ENCODE measurements at regions not wholly inside any gene's neighbourhood (a gene's known extent, or its start where the extent isn't known, plus 50 kb on each side); places are given as distances from the start of the nearest gene placed in this dataset.

DNA sequence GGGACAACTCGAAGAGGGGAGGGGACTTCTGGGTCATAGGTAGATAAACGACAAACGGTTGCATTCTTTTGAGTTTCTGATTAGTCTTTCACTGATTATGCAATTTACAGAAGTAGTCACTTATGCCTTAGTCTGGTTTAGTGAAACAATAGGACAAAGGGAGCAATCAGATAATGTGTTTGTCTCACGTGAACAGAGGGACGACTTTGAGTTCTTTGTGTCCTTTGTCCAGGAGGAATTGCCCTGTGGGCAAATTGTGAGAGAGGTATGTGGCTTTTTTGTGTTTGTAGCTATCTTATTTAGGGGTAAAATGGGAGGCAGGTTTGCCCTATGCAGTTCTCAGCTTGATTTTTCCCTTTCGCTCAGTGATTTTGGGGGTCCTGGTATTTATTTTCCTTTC is 362.9 kb upstream of the PCDH20 start:
- DNase-seq: no peak

DNA sequence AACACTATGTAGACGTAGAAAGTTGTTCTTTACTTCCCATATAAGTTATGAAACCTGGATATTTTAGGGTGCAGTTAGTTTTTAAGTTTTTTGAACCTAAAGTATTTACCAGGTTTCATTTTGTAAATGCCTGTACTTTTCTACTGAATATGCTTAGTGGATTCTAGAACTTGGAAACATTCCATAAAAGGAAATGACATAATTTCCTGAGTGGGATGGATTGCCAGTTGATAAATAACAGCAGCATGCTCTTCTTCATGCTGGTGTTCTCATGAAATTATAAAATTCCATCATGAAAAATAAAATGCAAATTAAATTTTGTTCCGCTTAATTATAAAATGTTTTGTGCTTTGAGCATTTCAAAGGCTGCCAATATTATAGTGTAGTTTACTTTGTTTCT is 362.2 kb upstream of the PCDH20 start:
- DNase-seq: peak; percentile 36

DNA sequence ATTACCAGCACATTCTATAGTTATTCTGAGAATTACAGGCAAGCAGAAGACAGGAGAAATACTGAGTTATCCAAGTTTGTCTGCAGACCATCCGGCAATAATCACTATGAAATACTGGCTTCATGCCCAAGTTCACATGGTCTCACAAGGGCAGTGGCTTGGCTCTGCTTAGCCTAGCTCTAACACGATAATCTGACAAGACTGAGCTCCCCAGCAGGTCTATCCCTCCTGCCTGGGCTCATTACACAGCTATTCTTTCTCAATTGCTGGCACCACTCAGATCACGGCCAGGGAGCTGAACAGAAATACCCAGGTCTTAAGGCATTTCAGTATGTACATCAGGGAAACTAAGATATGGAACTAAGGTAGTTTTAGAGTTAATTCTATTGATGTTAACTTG is 361.6 kb upstream of the PCDH20 start:
- peak; percentile 31 for DNase-seq

DNA sequence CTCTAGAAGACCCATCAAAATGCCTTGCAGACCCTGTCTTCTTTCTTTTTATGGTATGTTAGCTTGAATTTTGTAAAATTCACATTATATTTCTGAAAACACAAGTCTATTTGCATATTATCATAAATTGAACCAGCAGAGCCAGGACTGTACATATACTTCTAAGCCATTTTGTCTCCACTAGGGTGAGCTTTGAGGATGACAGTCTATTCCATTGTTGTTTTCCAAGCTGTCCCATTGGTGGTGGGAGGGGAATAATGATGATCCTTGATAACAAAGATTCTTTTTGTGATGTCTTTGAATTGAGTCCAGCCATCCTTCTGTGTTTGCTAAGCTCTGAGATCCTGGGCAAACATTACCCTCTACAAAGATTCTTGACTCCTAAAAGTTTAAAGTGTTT is 359.3 kb upstream of the PCDH20 start:
- no peak for DNase-seq

DNA sequence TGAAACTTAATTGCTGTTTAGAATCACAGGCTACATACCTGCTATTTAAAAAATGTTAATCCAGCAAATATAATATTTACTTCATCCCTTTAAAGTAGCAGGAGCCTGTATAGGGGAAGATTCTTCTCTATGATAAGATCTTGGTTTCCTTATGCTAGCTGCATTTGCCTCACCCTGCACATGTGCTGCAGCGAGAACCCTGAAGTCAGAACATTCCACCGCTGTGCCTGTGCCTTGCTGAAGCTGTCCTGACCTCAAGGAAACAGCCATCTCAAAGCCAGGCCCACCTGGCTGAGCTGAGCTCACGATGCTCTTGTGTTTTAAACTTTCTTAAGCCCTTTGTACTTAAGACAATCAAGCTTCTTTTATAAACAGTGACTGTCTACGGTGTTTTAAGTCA is 355.0 kb upstream of the PCDH20 start:
- no peak for DNase-seq

DNA sequence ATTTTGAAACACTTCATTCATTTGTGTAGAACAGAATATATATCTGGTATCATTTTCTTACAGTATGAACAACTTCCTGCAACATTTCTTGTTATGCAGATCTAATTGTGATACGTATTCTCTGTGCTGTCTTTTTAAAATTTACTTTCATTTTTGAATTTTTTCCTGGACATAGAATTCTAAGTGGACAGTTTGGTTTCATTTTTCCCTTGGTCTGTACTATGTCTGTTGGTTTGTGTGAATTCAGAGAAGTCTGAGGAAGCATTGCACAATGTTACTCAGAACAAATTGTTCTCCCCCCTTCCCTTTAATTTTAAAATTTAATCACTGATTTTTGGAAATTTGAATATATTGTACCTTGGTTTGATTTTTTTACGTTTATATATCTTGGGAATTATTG is 352.5 kb upstream of the PCDH20 start:
- DNase-seq: no peak

DNA sequence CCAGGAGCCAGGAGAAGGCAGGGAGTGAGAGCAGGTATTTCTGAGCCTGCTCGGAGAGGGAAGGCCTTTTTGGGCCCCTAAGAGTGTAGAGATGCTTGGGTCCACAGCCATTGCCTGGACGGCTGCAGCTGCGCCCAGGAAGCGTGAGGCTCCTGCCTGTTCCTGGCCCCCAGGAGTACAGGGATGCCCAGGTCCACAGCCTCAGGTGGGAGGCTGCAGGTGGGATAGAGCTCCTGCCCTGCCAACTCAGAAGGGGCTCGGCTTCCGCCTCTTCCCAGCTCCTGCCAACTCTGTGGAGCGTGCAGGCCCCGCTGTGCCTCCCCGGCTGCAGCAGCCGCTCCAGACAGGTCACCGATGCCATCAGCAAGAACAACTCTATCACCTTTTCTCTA is 351.0 kb upstream of the PCDH20 start:
- no peak for DNase-seq

DNA sequence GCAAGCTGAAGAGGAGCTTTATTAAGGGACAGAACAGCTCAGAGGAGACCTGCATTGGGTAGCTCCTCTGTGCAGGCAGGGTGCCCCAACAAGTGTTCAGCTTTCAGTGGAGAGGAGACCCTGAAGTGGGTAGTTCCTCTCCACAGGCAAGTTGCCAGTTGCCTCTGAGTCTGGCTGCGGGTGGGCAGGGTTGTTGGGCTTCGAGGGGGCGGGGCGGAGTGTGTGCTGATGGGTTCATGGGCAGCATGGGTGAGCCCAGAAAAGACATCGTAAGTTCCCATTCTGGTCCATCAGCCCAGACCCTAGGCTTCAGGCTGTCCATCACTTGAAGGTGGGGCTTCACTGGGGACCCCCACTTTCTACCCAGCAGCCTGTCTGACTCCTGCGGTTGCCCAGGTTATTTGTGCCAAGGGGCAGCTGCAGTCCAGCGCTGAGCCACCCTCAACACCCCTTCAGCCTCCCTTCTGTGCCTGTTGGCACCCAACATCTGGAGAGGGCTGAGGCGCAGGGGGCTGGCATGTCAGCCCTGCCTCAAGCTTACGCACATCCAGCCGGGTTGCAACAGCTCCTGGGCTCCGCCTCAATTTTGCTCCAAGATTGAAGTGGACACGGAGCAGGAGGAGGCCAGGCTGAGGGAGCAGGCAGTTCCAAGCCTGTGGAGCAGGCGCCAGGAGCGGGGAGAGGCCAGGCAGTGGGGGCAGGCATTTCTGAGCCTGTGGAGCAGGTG is 350.5 kb upstream of the PCDH20 start:
- no peak for DNase-seq

DNA sequence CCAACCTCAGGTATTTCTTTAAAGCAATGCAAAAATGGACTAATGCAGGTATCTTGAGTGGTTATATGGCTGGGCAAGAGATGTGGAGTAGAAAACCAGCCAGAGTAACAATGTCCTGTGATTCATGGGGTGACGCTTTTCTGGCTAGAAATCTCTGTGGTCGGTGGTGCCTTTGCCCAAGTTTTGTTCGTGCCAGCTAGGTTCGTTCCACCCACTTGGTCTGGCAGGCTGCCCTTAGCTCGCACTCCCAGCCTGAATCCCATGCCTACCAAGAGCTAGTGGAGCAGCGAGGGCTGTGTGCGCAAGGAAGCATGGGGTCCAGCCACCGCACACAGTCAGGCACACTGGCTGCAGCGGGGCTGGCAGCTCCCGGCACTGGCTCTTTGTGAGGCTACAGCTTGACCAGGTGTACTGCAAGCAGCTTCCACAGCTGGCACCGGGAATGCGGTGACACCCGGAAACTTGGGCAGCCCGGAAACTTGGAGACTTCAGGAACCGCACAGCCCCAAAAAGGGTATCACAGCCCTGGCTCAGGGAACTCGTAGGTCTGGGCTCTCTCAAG is 349.6 kb upstream of the PCDH20 start:
- no peak for DNase-seq

DNA sequence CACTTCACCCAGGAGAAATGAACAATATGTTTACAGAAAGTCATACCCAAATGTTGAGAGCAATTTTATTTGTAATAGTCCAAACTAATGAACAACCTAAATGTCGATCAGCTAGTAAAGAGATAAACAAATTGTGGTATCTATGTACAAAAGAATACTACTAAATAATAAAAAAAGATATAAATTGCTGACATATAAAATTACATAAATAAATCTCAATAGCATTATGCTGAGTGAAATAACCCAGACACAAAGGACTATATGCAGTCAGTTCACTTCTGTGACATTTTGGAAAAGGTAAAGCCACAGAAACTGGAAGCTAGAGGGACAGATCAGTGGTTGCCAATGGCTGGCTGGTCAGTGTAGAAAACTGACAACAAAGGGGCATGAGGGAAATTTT is 346.0 kb upstream of the PCDH20 start:
- DNase-seq: no peak

DNA sequence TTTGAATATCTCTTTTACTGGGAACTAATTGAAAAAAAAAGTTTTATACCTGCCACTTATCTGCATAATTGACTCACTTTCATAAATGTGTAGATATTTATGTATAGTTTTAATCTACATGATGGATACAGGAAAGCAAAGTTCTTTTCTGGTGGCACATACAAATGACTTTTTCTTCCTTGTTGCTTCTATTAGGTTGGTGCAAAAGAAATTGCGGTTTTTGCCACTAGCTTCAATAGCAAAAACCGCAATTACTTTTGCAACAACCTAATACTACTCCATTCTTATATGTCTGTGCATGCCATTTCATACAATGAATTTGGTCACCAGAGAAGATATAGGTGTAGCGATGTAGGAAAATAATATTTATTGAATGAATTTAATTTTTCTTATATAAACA is 344.5 kb upstream of the PCDH20 start:
- no peak for DNase-seq

DNA sequence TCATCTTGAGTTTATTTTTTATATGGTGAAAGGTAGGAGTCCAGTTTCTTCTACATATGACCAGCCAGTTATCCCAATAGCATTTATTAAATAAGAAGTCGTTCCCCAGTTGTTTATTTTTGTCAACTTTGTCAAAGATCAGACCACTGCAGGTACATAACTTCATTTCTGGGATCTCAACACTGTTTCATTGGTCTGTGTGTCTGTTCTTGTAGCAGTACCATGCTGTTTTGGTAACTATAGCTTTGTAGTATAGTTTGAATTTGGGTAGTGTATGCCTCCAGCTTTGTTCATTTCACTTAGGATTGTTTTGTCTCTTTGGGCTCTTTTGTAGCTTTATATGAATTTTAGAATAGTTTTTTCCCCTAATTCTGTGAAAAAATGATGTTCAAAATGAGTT is 340.4 kb upstream of the PCDH20 start:
- DNase-seq: no peak

DNA sequence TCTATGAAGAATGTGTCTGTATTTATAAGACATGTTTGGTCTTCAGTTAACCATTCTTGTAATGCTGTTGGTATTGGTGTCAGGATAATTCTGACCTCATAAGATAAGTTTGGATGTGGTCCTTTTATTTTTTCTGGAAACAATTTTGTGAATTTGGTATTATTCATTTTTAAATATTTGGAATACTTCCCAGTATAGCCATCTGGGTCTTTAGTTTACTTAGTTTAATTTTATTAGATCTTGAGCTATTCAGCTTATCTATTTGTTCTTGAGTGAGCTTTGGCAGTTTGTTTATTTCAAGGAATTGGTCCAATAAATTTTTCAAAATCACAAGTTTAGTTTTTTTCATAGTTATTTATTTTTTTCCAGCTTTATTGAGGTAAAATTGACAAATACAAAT is 335.4 kb upstream of the PCDH20 start:
- no peak for DNase-seq

DNA sequence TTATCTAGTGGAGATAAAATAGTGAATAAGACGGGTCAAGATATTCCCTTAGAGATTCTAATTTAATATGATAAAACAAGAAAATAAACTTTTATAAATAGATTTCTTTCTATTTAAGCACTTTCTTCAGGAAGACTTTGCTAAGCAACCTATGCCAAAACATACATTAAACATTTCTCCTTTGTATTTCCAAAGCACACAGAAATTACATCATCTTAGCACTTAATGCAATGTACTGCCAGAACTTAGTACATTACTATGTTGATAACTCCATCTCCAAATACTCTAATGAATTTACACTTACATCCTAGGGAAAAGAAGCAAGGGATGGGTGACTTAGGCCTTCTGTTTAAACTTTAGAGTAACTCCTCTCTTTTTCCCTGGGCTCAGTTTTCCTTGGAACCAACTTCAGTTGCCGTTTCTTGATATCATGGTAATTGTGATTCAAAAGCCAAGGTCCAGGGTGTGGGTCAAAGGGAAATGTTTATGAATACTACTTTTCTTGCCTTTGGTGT is 322.6 kb upstream of the PCDH20 start:
- DNase-seq: no peak

DNA sequence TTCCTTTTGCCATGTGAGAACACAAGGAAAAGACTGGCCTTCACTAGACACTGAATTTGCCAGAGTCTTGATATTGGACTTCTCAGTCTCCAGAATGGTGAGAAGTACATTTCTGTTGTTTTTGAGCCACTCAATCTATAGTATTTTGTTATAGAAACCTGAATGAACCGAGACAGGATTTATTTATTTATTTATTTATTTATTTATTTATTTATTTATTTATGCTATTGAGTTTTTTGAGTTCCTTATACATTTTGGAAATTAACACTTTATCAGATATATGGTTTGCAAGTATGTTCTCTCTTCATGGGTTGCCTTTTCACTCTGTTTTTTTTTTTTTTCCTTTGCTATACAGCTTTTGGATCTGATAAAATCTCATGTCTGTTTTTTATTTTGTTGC is 319.0 kb upstream of the PCDH20 start:
- no peak for DNase-seq

DNA sequence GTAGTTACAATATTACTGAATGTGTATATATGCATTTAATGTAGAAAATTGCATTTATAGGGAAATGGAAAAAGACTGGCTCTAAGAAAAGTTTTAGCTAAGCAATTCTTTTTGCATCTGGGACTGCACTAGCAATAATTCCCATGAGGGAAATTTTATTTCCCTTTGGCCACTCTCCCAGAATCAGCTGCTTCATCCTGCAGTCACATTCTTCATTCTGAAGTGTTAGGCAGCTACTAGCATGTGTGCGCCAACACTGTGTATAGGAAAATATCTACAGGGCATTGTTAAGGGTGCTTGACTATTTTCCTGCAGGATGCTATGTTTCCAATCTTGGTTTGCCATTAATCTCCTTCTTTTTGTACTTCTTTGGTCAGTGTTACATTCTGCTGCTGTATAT is 312.8 kb upstream of the PCDH20 start:
- DNase-seq: peak; percentile 64

DNA sequence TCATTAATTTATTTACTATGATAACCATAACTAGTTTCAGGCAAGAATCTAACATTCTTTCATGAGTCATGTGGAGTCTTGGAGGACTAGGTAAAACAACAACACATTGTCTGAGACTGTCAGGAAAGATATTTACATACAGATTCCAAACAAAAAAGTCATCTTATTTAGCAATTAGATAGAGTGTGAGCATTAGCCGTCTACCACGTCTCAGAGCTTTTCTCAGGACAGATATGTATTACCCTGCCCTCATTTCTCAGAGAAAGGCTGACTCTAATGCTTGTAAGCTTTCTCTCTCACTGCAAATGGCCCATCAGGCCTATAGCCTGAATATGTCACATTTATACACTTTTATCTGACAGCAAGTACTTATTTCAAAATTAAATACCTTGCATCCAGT is 312.1 kb upstream of the PCDH20 start:
- DNase-seq: no peak

DNA sequence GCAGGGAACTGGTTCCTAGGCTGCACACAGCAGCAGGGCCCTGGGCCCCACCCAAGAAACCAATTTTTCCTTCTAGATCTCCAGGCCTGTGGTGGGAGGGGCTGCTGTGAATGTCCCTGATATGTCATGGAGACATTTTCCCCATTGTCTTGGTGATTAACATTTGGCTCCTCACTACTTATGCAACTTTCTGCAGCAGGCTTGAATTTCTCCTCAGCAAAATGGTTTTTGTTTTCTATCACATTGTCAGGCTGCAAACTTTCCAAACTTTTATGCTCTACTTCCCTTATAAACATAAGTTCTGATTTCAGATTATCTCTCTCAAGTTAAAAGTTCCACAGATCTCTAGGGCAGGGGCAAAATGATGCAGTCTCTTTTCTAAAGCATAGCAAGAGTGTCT is 310.2 kb upstream of the PCDH20 start:
- DNase-seq: no peak

DNA sequence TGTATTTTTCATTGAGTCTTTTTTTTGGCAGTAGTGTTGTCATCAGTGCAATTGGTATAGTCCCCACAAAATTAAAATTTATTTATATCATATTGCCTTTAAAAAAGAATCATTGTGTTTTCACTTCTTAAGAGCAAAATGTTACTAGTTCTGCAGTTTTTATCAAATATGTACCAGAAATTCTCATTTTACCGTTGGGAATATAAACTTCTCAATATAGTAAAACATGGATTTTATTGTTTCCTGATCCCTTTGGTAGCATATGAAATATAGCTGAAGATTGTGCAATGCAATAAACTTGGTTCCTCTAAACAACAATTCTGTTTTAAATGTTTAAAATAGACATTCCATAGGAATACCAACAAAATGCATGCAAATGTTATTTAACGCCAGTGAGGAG is 306.5 kb upstream of the PCDH20 start:
- no peak for DNase-seq

DNA sequence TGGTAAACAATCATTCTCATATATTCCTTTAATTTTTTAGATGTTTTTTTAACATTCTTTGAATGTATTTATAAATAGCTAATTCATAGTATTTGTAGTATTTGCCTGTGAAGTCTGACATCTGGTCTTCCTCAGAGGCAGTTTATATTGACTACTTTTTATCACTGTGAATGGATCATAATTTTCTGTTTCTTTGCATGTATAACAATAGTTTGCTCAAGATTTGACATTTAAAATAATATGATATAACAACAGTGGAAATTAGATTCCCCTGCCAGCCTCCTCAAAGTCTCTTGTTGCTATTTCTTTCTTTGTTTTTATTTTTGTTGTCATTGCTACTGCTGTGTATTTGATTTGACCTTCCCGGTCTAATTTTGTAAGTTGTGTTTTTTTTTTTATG is 297.0 kb upstream of the PCDH20 start:
- DNase-seq: no peak

DNA sequence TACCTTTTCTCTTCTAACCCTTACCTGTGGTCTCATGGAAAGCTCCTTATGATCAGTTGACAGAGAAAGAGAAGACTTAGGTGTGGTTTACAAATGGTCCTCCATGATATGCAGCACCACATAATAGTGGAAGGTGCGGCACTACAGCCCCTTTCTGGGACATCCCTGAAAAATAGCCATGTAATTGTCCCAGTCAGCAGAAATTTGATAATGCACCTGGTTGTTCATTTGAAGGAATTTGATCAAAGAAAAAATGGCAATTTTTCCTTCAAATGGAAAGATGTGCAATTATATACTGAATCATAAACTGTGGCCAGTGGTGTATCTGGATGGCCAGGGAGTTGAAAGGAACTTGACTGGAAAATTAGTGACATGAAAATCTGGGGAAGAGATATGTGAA is 293.6 kb upstream of the PCDH20 start:
- DNase-seq: no peak

DNA sequence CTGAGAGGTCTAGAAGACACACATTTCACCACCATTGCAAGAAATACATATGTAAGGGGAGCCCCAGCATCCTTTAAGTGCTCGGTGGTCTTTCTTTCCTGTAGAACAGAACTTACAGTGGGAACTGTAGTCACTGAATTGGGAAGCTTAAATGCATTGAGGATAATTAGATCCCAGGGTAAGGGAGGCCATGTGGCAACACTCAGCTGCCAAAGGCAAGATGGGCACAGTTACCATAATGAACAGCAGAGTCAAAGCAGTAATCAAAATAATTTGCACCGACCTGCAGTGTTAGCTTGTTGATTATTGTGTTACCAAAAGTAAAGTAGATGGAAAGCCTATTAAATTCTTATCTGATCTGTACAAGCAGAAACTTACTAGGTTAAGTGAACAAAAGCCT is 291.2 kb upstream of the PCDH20 start:
- DNase-seq: no peak

DNA sequence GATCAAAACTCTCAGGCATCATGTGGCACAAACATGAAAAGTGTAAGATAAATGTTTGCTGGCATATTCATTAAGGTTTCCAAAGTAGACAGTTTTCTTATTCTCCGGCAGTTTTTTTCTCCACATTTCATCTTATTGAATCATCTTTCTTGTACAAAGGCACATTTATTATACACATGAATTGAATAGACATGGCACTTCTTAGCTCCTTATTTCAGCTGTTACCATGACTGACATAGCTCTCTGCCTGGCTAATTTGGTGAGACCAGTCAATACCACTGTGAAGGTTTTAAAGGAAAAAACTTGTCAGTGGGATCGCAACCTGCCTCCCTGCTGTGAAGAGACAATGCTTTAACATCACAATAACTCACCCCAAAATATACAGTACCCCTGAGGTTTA is 285.0 kb upstream of the PCDH20 start:
- DNase-seq: no peak

DNA sequence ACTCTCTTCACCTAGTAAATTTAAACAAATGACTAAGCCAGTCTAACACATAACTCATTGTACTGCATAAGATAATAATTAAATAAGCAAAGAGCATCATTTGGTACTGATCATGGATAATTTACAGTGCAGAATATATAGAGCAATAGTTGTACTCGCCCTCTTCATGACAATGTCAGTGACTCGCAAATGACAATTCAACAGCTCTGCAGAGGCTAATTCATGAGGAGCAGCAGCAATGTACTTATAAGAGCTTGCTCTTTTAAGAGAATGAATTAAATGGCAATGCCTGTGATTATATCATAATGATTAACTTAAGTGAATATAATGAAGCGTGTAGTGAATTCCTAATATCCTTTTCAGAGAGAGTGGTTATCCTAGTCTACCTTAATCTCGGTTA is 284.5 kb upstream of the PCDH20 start:
- no peak for DNase-seq
